BJ (cell line): ENCODE measurements at regions not wholly inside any gene's neighbourhood (a gene's known extent, or its start where the extent isn't known, plus 50 kb on each side); places are given as distances from the start of the nearest gene placed in this dataset.
"Not testable (repeated sequence)": the region's sequence is repeated elsewhere in the genome, so short reads cannot be mapped to it uniquely, and the experiment has no call there.

Source experiments
- CTCF ChIA-PET: fragments of 350-600 bp; formaldehyde crosslinking; extraction: SDS; loops from one replicate; lab custom pipeline; 2021; ENCODE audit warnings: antibody characterized with exemption, inconsistent platforms; lab: Yijun Ruan, JAX
- POLR2A ChIA-PET: fragments of 300-600 bp; sonication (Branson Sonifier 250); formaldehyde crosslinking; extraction: SDS; loops from one replicate; lab custom pipeline; 2021; ENCODE audit warnings: antibody characterized with exemption; lab: Charles Lee
- DNase-seq: peaks from one replicate; pipeline ENCODE4 v3.0.0-alpha.2; 2011; ENCODE audit warnings: low read depth
- H3K27me3 ChIP-seq: 2 replicates; pipeline ENCODE4 v1.6.0; 2011; ENCODE audit warnings: low read length; ENCODE audit not compliant: control insufficient read depth, insufficient read depth
- H3K36me3 ChIP-seq: 2 replicates; pipeline ENCODE4 v1.5.1; 2011; ENCODE audit warnings: low read length; ENCODE audit not compliant: control insufficient read depth, insufficient read depth
- H3K4me3 ChIP-seq: 2 replicates; pipeline ENCODE4 v1.5.1; 2011; ENCODE audit warnings: low read depth, mild to moderate bottlenecking, control low read depth, low read length
- TF ChIP-seq, protein P1 (sequence below): IDR thresholded peaks from 2 replicates; pipeline ENCODE4 v1.5.1; 2011; ENCODE audit warnings: low read depth, mild to moderate bottlenecking, control low read depth, inconsistent platforms, low read length, moderate library complexity; ENCODE audit not compliant: insufficient read depth

DNA sequence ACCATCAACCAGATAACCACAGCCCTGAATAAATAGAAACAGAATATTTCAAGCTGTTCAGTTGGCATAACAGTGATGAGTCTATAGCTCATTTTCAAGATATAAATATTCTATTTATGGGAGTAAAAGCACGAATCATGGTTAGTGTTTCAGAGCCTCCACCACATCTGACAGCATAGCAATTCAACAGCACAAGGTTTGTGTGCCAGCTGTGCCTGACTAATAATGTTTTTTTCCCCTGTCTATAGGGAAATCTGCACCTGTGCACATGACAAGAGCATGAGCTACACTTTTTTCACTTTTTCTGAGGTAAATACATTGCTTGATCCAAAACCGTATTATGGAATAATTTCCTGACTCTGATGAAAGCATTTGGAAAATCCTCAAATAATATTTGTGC is 251.3 kb downstream of the RPIA start:
- H3K4me3 ChIP-seq, result no peak overlapping the region
- CTCF ChIA-PET, result interaction anchor here (1.1 to 1.5 kb wide), 2 partner anchors 11 to 19 kb away, joined by 4 to 6 read pairs; no protein-coding TSS in a partner anchor
- H3K27me3 ChIP-seq, result no peaks in the 10 kb centered on the region
- no peaks in the 10 kb centered on the region for H3K36me3 ChIP-seq
- POLR2A ChIA-PET, result no interaction called here
- TF ChIP-seq, protein P1, sequence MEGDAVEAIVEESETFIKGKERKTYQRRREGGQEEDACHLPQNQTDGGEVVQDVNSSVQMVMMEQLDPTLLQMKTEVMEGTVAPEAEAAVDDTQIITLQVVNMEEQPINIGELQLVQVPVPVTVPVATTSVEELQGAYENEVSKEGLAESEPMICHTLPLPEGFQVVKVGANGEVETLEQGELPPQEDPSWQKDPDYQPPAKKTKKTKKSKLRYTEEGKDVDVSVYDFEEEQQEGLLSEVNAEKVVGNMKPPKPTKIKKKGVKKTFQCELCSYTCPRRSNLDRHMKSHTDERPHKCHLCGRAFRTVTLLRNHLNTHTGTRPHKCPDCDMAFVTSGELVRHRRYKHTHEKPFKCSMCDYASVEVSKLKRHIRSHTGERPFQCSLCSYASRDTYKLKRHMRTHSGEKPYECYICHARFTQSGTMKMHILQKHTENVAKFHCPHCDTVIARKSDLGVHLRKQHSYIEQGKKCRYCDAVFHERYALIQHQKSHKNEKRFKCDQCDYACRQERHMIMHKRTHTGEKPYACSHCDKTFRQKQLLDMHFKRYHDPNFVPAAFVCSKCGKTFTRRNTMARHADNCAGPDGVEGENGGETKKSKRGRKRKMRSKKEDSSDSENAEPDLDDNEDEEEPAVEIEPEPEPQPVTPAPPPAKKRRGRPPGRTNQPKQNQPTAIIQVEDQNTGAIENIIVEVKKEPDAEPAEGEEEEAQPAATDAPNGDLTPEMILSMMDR, result no peak
- no peak for DNase-seq

DNA sequence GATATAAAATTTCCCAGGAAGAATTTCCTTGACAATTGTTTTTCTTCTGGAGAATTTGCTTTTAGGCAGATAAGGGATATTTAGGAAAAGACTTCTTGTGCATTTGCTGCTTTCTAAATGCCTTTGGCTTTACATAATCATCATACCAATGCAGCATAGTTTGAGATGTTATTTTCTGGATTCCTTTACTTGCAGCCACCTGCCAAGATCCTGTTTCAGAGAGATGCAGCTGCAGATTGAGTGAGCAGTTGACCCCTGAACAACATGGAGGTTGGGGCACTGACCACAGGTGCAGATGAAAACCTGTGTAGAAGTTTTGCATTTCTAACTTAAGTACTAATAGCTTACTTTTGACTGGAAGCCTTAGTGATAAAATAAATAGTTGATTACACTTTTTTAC is 257.9 kb downstream of the RPIA start:
- ChIA-PET CTCF (no interaction called here), POLR2A (no interaction called here)
- Histone ChIP-seq H3K36me3 (no peaks in the 10 kb centered on the region), H3K27me3 (no peaks in the 10 kb centered on the region), H3K4me3 (no peak overlapping the region)
- no peak for DNase-seq
- TF ChIP-seq, protein P1, result no peak

DNA sequence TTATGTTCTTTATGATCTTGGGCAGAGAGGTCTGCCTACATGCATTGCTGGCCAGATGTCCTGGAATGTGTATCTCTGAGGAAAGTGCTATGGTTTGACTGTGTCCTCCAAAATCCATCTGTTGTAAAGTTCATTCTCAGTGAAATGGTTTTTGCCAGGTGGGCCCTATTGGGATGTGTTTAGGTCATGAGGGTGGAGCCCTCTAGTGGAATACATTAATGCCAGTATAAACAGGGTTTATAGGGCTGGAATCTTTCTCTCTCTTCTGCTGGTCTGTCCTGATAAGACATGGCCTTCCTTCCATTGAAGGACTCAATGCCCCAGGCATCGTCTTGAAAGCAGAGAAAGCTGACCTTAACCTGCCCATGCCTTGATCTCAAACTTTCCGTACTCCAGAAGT is 258.5 kb downstream of the RPIA start:
- Histone ChIP-seq H3K4me3 (no peak overlapping the region), H3K27me3 (no peaks in the 10 kb centered on the region), H3K36me3 (no peaks in the 10 kb centered on the region)
- TF ChIP-seq, protein P1, result peak; percentile 36
- POLR2A ChIA-PET, result no interaction called here
- CTCF ChIA-PET, result interaction anchor here (1.1 kb wide), 2 partner anchors 22 to 31 kb away, joined by 3 to 5 read pairs; no protein-coding TSS in a partner anchor
- no peak for DNase-seq

DNA sequence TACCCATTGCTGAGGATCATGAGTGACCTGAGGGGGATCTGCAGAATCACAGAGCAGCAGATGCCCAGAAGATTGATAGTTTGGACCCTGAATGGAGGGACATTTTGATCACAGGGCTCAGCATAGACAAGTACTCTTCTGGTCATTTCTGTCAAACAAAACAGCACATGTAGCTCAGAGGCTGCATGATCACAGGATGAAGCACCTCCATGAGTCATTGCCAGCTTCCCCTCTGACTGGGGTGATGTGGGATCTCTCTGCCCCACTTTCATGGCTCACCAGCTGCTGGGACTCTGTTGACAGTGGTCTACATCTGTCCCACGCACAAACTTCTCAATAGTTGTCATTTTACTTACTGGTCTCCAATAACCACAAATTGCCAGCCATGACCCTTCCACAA is 264.1 kb downstream of the RPIA start:
- no peak for DNase-seq
- ChIA-PET CTCF (no interaction called here), POLR2A (no interaction called here)
- TF ChIP-seq, protein P1, result no peak
- Histone ChIP-seq H3K36me3 (no peaks in the 10 kb centered on the region), H3K4me3 (no peak overlapping the region), H3K27me3 (no peaks in the 10 kb centered on the region)

DNA sequence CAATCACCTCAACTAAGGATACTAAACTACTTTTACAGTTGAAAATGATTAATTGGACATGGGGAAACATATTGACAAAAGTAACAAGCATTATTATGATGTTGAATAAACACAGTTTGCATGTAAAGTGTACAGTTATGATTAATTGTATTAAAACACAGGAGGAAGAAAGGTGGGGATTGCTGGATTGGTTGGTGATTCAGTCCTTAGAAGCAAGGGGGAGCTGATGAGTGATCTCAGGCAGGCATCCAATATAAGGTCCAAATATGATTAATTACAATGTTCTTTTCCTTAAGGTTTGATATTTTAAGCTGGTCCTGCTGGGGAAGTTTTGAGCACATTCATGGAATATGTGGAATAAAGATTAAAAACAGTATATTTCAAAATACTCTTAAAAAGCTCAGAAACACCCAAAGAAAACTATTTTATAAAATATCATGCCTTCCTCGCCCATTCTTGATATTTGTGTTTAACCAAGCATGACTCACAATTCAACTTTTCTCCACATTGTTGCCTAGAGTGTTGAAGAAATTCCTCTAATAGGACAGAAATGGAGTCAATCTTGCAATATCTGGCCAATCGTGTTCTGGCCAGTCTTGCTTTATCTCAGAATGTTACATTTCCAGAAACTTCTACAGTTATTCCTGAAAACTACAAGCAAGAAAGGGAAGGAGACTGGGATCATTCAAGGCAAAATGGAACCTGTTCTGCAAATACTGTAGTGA is 268.2 kb downstream of the RPIA start:
- Histone ChIP-seq H3K27me3 (no peaks in the 10 kb centered on the region), H3K36me3 (no peaks in the 10 kb centered on the region), H3K4me3 (no peak overlapping the region)
- TF ChIP-seq, protein P1, result peak; percentile 15; the same call in 1 of the 2 replicates
- DNase-seq, result no peak
- CTCF ChIA-PET, result no interaction called here
- POLR2A ChIA-PET, result no interaction called here

DNA sequence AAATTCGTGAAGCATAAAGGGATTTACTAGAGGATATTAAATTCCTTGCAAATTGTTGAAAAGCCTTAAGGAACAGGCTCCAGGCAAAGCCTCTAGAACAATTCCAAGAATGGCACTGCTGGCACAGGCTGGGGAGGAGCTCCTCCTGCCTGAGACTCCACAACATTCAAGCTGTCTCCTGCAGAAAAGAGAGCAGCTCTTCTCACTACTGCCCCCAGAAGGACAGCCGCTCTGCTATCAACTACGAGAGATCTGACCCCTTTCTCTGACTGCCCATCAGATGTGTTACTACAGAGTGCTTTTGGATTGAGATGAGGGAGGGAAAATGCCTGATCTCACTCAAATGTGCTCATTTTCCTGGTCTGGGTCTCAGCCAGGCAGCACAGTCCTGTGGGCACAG is 269.9 kb downstream of the RPIA start:
- CTCF ChIA-PET, result interaction anchor here (1.8 kb wide), 1 partner anchor 19 kb away, joined by 4 read pairs; no protein-coding TSS in a partner anchor
- H3K36me3 ChIP-seq, DNase-seq, POLR2A ChIA-PET, H3K27me3 ChIP-seq, H3K4me3 ChIP-seq: not testable (repeated sequence)
